Forelimb muscle (tissue), 1 donor: ENCODE measurements at regions not wholly inside any gene's neighbourhood (a gene's known extent, or its start where the extent isn't known, plus 50 kb on each side); places are given as distances from the start of the nearest gene placed in this dataset.

Experiments used
- DNase-seq: peaks from one replicate; pipeline ENCODE4 v3.0.0-alpha.2; 2013; ENCODE audit warnings: low read depth

- DNase-seq = no peak
Observed at GRCh38 chr5:19322716-19323485, 665.1 kb downstream of the CDH18 start.

GRCh38 chr5:19334278-19334677, 653.7 kb downstream of the CDH18 start:
- DNase-seq = no peak

GRCh38 chr5:19342942-19343341, 645.1 kb downstream of the CDH18 start:
- no peak for DNase-seq

- DNase-seq = no peak
Observed at GRCh38 chr5:19352120-19352519, 635.9 kb downstream of the CDH18 start.

GRCh38 chr5:19369048-19369447, 619.0 kb downstream of the CDH18 start:
- DNase-seq = no peak

GRCh38 chr5:19369561-19369960, 618.4 kb downstream of the CDH18 start:
- DNase-seq = no peak

- DNase-seq = no peak
Observed at GRCh38 chr5:19370655-19371386, 617.2 kb downstream of the CDH18 start.

- DNase-seq = no peak
Observed at GRCh38 chr5:19388391-19388790, 599.6 kb downstream of the CDH18 start.

- no peak for DNase-seq
Observed at GRCh38 chr5:19401032-19401431, 587.0 kb downstream of the CDH18 start.

GRCh38 chr5:19406576-19407365, 581.2 kb downstream of the CDH18 start:
- no peak for DNase-seq

- DNase-seq = no peak
Observed at GRCh38 chr5:19408149-19408548, 579.9 kb downstream of the CDH18 start.

- no peak for DNase-seq
Observed at GRCh38 chr5:19411936-19412335, 576.1 kb downstream of the CDH18 start.
